SK-N-SH (cell line): ENCODE measurements at regions not wholly inside any gene's neighbourhood (a gene's known extent, or its start where the extent isn't known, plus 50 kb on each side); places are given as distances from the start of the nearest gene placed in this dataset.

ENCODE experiments used
- CTCF ChIA-PET: fragments of 300-600, 350-600 bp; formaldehyde crosslinking; extraction: SDS; loops from one replicate; lab custom pipeline; 2021; lab: Yijun Ruan, JAX
- POLR2A ChIA-PET: fragments of 350-600 bp; sonication (Branson Sonifier 250); formaldehyde crosslinking; extraction: SDS; loops from one replicate; lab custom pipeline; 2020; ENCODE audit warnings: antibody characterized with exemption, inconsistent platforms; lab: Yijun Ruan, JAX
- DNase-seq: peaks from one replicate; pipeline ENCODE4 v3.0.0; 2012
- H2AFZ ChIP-seq: fragments of 200-600 bp; sonication (generic); 2 replicates; pipeline ENCODE4 v1.8.1; 2016; ENCODE audit warnings: antibody characterized with exemption, mild to moderate bottlenecking, low read depth
- H3F3A ChIP-seq: fragments of 200-600 bp; sonication (generic); replicated peaks from 2 replicates; pipeline ENCODE3; 2016; ENCODE audit warnings: antibody characterized with exemption, mild to moderate bottlenecking; ENCODE audit not compliant: insufficient read depth
- H3K27ac ChIP-seq, 2 experiments: fragments of 200-500 bp in 1 of 2; fragments of 200-600 bp in 1 of 2; sonication (Bioruptor generic) in 1 of 2; sonication (generic), shearing (Covaris generic) in 1 of 2; 2 replicates each; pipeline versions ENCODE4 v1.5.1 to v1.6.1; 2014 to 2016; ENCODE audit warnings: low read depth in 2 of 2, inconsistent platforms in 1 of 2, low read length in 1 of 2, mild to moderate bottlenecking in 1 of 2, mixed read lengths in 1 of 2
- H3K27me3 ChIP-seq: fragments of 200-600 bp; sonication (generic), shearing (Covaris generic); 2 replicates; pipeline ENCODE4 v1.6.1; 2016; ENCODE audit warnings: mixed run types; ENCODE audit not compliant: insufficient read depth
- H3K36me3 ChIP-seq, 2 experiments: fragments of 200-500 bp in 1 of 2; fragments of 200-600 bp in 1 of 2; sonication (Bioruptor generic) in 1 of 2; sonication (generic) in 1 of 2; replicated peaks in 1 of 2; 2 replicates each; pipeline versions ENCODE3 to v1.5.1; 2014 to 2016; ENCODE audit warnings: low read length in 1 of 2, mild to moderate bottlenecking in 1 of 2; ENCODE audit not compliant: insufficient read depth in 2 of 2, control insufficient read depth in 1 of 2
- H3K4me1 ChIP-seq, 2 experiments: fragments of 200-500 bp in 1 of 2; fragments of 200-600 bp in 1 of 2; sonication (Bioruptor generic) in 1 of 2; sonication (generic), shearing (Covaris generic) in 1 of 2; 2 replicates each; pipeline versions ENCODE4 v1.5.1 to v1.6.1; 2014 to 2016; ENCODE audit warnings: low read depth in 1 of 2, low read length in 1 of 2, mixed run types in 1 of 2; ENCODE audit not compliant: insufficient read depth in 2 of 2, control insufficient read depth in 1 of 2
- H3K4me2 ChIP-seq: fragments of 200-600 bp; sonication (generic), shearing (Covaris generic); 2 replicates; pipeline ENCODE4 v1.6.1; 2017; ENCODE audit warnings: mixed run types
- H3K4me3 ChIP-seq, 2 experiments: fragments of 200-500 bp in 1 of 2; fragments of 200-600 bp in 1 of 2; sonication (Bioruptor generic) in 1 of 2; sonication (generic), shearing (Covaris generic) in 1 of 2; 2 replicates each; pipeline versions ENCODE4 v1.5.1 to v1.8.1; 2014 to 2016; ENCODE audit warnings: low read depth in 2 of 2, inconsistent platforms in 1 of 2, low read length in 1 of 2, mild to moderate bottlenecking in 1 of 2, mixed read lengths in 1 of 2, moderate library complexity in 1 of 2
- H3K79me2 ChIP-seq: fragments of 200-600 bp; sonication (generic); 2 replicates; pipeline ENCODE4 v1.8.1; 2017; ENCODE audit warnings: mild to moderate bottlenecking; ENCODE audit not compliant: insufficient read depth
- H3K9ac ChIP-seq: fragments of 200-600 bp; sonication (generic); 2 replicates; pipeline ENCODE4 v1.6.1; 2017; ENCODE audit warnings: mixed run types
- H3K9me2 ChIP-seq: fragments of 200-600 bp; sonication (generic); 2 replicates; pipeline ENCODE4 v1.6.1; 2017; ENCODE audit warnings: mixed run types
- H3K9me3 ChIP-seq: fragments of 200-600 bp; sonication (generic); 2 replicates; pipeline ENCODE4 v1.6.1; 2017; ENCODE audit warnings: mixed run types, mild to moderate bottlenecking, moderate library complexity
- H4K20me1 ChIP-seq: fragments of 200-600 bp; sonication (generic); 2 replicates; pipeline ENCODE4 v1.6.1; 2017; ENCODE audit warnings: mild to moderate bottlenecking, mixed run types; ENCODE audit not compliant: insufficient read depth
- EP300 ChIP-seq, 2 experiments: IDR thresholded peaks; 2 replicates each; pipeline versions ENCODE4 v1.4.0 to v1.6.1; 2012; ENCODE audit warnings: borderline replicate concordance in 1 of 2, low read depth in 1 of 2, low read length in 1 of 2
- FOXM1 ChIP-seq: IDR thresholded peaks from 2 replicates; pipeline ENCODE4 v1.4.0; 2012; ENCODE audit warnings: low read depth, mild to moderate bottlenecking
- GABPA ChIP-seq: IDR thresholded peaks from 2 replicates; pipeline ENCODE4 v1.4.0; 2012; ENCODE audit warnings: low read depth, mild to moderate bottlenecking
- GATA2 ChIP-seq: sonication (generic); formaldehyde crosslinking; IDR thresholded peaks from 2 replicates; pipeline ENCODE4 v1.5.0; 2020; ENCODE audit warnings: mild to moderate bottlenecking, missing genetic modification reagents
- JUND ChIP-seq: IDR thresholded peaks from 2 replicates; pipeline ENCODE4 v1.4.0; 2012
- MEF2A ChIP-seq: IDR thresholded peaks from 2 replicates; pipeline ENCODE4 v1.4.0; 2012; ENCODE audit warnings: low read depth, borderline replicate concordance
- MXI1 ChIP-seq: IDR thresholded peaks from 2 replicates; pipeline ENCODE4 v1.6.1; 2012; ENCODE audit warnings: mild to moderate bottlenecking, low read depth, low read length, improper control_type of control experiment
- RCOR1 ChIP-seq: fragments of 150-350 bp; IDR thresholded peaks from 2 replicates; pipeline ENCODE4 v1.6.1; 2017; ENCODE audit warnings: antibody characterized with exemption, low read length
- RFX5 ChIP-seq: IDR thresholded peaks from 2 replicates; pipeline ENCODE4 v1.6.1; 2012; ENCODE audit warnings: mild to moderate bottlenecking, improper control_type of control experiment, low read length
- RXRA ChIP-seq: IDR thresholded peaks from 2 replicates; pipeline ENCODE4 v1.4.0; 2012; ENCODE audit warnings: low read depth, mild to moderate bottlenecking, borderline replicate concordance
- TAF1 ChIP-seq: IDR thresholded peaks from 2 replicates; pipeline ENCODE4 v1.6.1; 2012; ENCODE audit warnings: low read depth, mild to moderate bottlenecking, low read length, moderate library complexity, borderline replicate concordance
- TCF12 ChIP-seq: IDR thresholded peaks from 2 replicates; pipeline ENCODE4 v1.4.0; 2012
- TEAD4 ChIP-seq: IDR thresholded peaks from 2 replicates; pipeline ENCODE4 v1.4.0; 2012; ENCODE audit warnings: mild to moderate bottlenecking, borderline replicate concordance; ENCODE audit not compliant: insufficient read depth
- YY1 ChIP-seq: IDR thresholded peaks from 2 replicates; pipeline ENCODE4 v1.4.0; 2012; ENCODE audit warnings: low read depth, mild to moderate bottlenecking
- WGBS: methylation state at CpG from one replicate; pipeline ENCODE4 v1.1.6; 2017; ENCODE audit warnings: low lambda C conversion rate; 5-methylcytosine and 5-hydroxymethylcytosine counted together
- TF ChIP-seq, protein P1 (sequence below): fragments of 150-350 bp; IDR thresholded peaks from 2 replicates; pipeline ENCODE4 v1.6.1; 2017; ENCODE audit warnings: antibody characterized with exemption, low read length, low read depth, borderline replicate concordance
- TF ChIP-seq, protein P2 (sequence below): fragments of 200-600 bp; sonication (generic); IDR thresholded peaks from 2 replicates; pipeline ENCODE4 v1.6.1; 2017; ENCODE audit warnings: antibody characterized with exemption, mild to moderate bottlenecking, moderate library complexity
- TF ChIP-seq, protein P3 (sequence below): IDR thresholded peaks from 2 replicates; pipeline ENCODE4; 2012
- TF ChIP-seq, protein P4 (sequence below): IDR thresholded peaks from 2 replicates; pipeline ENCODE4 v1.4.0; 2012; ENCODE audit warnings: low read depth, borderline replicate concordance
- TF ChIP-seq, protein P5 (sequence below): IDR thresholded peaks from 2 replicates; pipeline ENCODE4 v1.4.0; 2012; ENCODE audit warnings: low read depth

DNA sequence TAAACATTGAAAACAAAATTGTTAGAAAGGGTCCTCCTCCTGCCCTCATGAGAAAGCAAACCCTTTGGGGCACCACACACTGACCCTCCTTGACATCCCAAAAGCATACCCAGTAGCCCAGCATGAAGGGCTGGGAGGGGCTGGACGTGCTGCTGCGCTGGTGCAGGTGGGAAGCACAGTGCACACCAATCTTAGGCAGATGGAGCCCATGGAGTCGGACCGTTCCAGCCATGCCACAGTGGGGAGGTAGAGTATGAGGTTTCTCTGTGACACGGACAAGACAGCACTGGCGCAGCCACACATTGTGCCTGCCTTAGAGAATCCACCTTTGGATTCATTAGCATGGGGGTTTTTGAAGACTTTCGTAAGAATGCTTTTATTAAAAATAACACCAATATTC lies 544.2 kb upstream of the FRG1 start:
- H3K9ac ChIP-seq = no peak overlapping the region
- H4K20me1 ChIP-seq = no peaks in the 10 kb centered on the region
- no peaks in the 10 kb centered on the region for H3K79me2 ChIP-seq
- DNase-seq = no peak
- no peak overlapping the region for H2AFZ ChIP-seq
- no peak overlapping the region for H3K27ac ChIP-seq
- no peaks in the 10 kb centered on the region for H3K36me3 ChIP-seq
- H3F3A ChIP-seq = no peaks in the 10 kb centered on the region
- H3K4me2 ChIP-seq = no peak overlapping the region
- H3K9me2 ChIP-seq = no peaks in the 10 kb centered on the region
- ChIA-PET POLR2A (no interaction called here), CTCF (no interaction called here)
- no peaks in the 10 kb centered on the region for H3K9me3 ChIP-seq
- no peak overlapping the region for H3K4me3 ChIP-seq
- no peaks in the 10 kb centered on the region for H3K27me3 ChIP-seq
- TF ChIP-seq, protein P1, sequence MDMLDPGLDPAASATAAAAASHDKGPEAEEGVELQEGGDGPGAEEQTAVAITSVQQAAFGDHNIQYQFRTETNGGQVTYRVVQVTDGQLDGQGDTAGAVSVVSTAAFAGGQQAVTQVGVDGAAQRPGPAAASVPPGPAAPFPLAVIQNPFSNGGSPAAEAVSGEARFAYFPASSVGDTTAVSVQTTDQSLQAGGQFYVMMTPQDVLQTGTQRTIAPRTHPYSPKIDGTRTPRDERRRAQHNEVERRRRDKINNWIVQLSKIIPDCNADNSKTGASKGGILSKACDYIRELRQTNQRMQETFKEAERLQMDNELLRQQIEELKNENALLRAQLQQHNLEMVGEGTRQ = no peak
- TF ChIP-seq TEAD4 (no peak), GATA2 (CRISPR knock-in tag) (no peak), TCF12 (no peak), TAF1 (no peak), JUND (no peak), FOXM1 (no peak), RCOR1 (no peak), EP300 (IDR thresholded peaks at IDR 0.05; ENCODE audit: borderline replicate concordance in 1 of 2, low read depth in 1 of 2, low read length in 1 of 2) (no peak), MEF2A (no peak), MXI1 (no peak), YY1 (no peak), RXRA (no peak), GABPA (no peak), RFX5 (no peak)
- TF ChIP-seq, protein P2, sequence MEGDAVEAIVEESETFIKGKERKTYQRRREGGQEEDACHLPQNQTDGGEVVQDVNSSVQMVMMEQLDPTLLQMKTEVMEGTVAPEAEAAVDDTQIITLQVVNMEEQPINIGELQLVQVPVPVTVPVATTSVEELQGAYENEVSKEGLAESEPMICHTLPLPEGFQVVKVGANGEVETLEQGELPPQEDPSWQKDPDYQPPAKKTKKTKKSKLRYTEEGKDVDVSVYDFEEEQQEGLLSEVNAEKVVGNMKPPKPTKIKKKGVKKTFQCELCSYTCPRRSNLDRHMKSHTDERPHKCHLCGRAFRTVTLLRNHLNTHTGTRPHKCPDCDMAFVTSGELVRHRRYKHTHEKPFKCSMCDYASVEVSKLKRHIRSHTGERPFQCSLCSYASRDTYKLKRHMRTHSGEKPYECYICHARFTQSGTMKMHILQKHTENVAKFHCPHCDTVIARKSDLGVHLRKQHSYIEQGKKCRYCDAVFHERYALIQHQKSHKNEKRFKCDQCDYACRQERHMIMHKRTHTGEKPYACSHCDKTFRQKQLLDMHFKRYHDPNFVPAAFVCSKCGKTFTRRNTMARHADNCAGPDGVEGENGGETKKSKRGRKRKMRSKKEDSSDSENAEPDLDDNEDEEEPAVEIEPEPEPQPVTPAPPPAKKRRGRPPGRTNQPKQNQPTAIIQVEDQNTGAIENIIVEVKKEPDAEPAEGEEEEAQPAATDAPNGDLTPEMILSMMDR = no peak
- TF ChIP-seq, protein P3, sequence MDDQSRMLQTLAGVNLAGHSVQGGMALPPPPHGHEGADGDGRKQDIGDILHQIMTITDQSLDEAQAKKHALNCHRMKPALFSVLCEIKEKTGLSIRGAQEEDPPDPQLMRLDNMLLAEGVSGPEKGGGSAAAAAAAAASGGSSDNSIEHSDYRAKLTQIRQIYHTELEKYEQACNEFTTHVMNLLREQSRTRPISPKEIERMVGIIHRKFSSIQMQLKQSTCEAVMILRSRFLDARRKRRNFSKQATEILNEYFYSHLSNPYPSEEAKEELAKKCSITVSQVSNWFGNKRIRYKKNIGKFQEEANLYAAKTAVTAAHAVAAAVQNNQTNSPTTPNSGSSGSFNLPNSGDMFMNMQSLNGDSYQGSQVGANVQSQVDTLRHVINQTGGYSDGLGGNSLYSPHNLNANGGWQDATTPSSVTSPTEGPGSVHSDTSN = no peak
- TF ChIP-seq, protein P4, sequence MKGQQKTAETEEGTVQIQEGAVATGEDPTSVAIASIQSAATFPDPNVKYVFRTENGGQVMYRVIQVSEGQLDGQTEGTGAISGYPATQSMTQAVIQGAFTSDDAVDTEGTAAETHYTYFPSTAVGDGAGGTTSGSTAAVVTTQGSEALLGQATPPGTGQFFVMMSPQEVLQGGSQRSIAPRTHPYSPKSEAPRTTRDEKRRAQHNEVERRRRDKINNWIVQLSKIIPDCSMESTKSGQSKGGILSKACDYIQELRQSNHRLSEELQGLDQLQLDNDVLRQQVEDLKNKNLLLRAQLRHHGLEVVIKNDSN = no peak
- TF ChIP-seq, protein P5, sequence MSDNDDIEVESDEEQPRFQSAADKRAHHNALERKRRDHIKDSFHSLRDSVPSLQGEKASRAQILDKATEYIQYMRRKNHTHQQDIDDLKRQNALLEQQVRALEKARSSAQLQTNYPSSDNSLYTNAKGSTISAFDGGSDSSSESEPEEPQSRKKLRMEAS = no peak
- TF ChIP-seq, all 33 proteins: peak for 0
- no peaks in the 10 kb centered on the region for H3K4me1 ChIP-seq
- 16% methylated on average over 7 of the region's 7 CpGs for WGBS
